ENCODE measurements at regions not wholly inside any gene's neighbourhood (a gene's known extent, or its start where the extent isn't known, plus 50 kb on each side); places are given as distances from the start of the nearest gene placed in this dataset.
"Not testable (repeated sequence)": the region's sequence is repeated elsewhere in the genome, so short reads cannot be mapped to it uniquely, and the experiment has no call there.

DNA sequence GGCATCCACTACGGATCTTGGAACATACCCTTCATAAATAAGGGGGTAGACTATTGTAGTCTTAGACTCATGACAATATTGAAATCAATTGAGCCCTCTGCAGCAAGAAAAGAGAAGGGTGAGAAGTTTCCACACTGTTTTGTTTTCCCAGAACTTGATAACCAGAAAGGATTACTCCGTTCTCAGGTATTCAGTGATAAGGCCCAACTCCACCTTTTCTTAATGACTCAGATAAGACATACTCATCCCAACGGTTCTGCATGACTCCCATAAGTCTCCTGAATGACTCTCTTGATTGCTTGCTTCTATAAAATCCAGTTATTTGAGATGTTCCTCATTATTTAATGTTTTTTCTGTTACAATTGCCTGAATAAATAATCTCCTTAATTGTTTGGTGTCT is 111.7 kb downstream of the PABPC4L start:
- POLR2A ChIA-PET, result no interaction called here
- H3K4me3 Mint-ChIP-seq, result no peak overlapping the region
- H3K36me3 ChIP-seq (ENCODE audit: insufficient read depth, low read length), result no peaks in the 10 kb centered on the region
- no peaks in the 10 kb centered on the region for H3K9me3 Mint-ChIP-seq
- H3K9me3 ChIP-seq (ENCODE audit: control insufficient read depth in 1 of 2, insufficient read depth in 1 of 2, low read length in 2 of 2), result no peaks in the 10 kb centered on the region
- no peak overlapping the region for H3K4me3 ChIP-seq (ENCODE audit: low read length)
- H3K27me3 ChIP-seq (ENCODE audit: control insufficient read depth in 1 of 2, insufficient read depth in 2 of 2, low read length in 2 of 2), result no peaks in the 10 kb centered on the region
- no peaks in the 10 kb centered on the region for H3K27me3 Mint-ChIP-seq
- H3K27ac ChIP-seq (ENCODE audit: low read depth in 1 of 2, low read length in 2 of 2), result no peak overlapping the region
- intact Hi-C loops (cut with DNase I, micrococcal nuclease), result no loop called here
- DNase-seq (no peak), ATAC-seq (ENCODE audit: poor library complexity) (no peak)
- no peaks in the 10 kb centered on the region for H3K4me1 ChIP-seq (ENCODE audit: insufficient read depth, low read length)
- no peak overlapping the region for H3K27ac Mint-ChIP-seq
- no peaks in the 10 kb centered on the region for H3K36me3 Mint-ChIP-seq (ENCODE audit: low read depth)
- TF ChIP-seq, protein P1, sequence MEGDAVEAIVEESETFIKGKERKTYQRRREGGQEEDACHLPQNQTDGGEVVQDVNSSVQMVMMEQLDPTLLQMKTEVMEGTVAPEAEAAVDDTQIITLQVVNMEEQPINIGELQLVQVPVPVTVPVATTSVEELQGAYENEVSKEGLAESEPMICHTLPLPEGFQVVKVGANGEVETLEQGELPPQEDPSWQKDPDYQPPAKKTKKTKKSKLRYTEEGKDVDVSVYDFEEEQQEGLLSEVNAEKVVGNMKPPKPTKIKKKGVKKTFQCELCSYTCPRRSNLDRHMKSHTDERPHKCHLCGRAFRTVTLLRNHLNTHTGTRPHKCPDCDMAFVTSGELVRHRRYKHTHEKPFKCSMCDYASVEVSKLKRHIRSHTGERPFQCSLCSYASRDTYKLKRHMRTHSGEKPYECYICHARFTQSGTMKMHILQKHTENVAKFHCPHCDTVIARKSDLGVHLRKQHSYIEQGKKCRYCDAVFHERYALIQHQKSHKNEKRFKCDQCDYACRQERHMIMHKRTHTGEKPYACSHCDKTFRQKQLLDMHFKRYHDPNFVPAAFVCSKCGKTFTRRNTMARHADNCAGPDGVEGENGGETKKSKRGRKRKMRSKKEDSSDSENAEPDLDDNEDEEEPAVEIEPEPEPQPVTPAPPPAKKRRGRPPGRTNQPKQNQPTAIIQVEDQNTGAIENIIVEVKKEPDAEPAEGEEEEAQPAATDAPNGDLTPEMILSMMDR (IDR thresholded peaks at IDR 0.05), result no peak
- CTCF ChIA-PET, result no interaction called here
- H3K4me1 Mint-ChIP-seq (ENCODE audit: low read depth), result no peaks in the 10 kb centered on the region

DNA sequence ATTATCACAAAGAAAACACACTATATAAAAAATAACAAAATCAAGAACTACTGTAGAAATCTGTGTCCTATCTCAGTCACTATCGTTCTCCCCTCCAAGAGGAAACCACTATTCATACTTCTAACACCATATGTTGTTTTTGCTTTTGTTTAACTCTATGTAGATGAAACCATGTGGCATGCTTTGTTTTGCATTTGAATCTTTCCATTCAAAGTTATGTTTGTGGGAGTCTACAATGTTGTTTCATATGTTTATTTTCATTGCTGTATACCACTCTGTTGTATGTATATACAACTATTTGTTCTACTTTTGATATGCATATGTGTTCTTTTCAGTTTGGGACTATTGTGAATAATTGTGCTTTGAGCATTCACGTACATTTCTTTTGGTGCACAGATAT is 116.1 kb downstream of the PABPC4L start:
- no peak overlapping the region for H3K4me3 Mint-ChIP-seq
- ChIA-PET POLR2A (no interaction called here), CTCF (no interaction called here)
- H3K9me3 ChIP-seq (ENCODE audit: control insufficient read depth in 1 of 2, insufficient read depth in 1 of 2, low read length in 2 of 2), result no peaks in the 10 kb centered on the region
- no peaks in the 10 kb centered on the region for H3K27me3 ChIP-seq (ENCODE audit: control insufficient read depth in 1 of 2, insufficient read depth in 2 of 2, low read length in 2 of 2)
- TF ChIP-seq, protein P1 (IDR thresholded peaks at IDR 0.05), result no peak
- no peaks in the 10 kb centered on the region for H3K36me3 Mint-ChIP-seq (ENCODE audit: low read depth)
- H3K36me3 ChIP-seq (ENCODE audit: insufficient read depth, low read length), result no peaks in the 10 kb centered on the region
- no peak overlapping the region for H3K4me3 ChIP-seq (ENCODE audit: low read length)
- H3K9me3 Mint-ChIP-seq, result peaks cover 2% of the 10 kb centered on the region
- ATAC-seq (ENCODE audit: poor library complexity) (no peak), DNase-seq (no peak)
- H3K27ac ChIP-seq (ENCODE audit: low read depth in 1 of 2, low read length in 2 of 2), result no peak overlapping the region
- no peaks in the 10 kb centered on the region for H3K27me3 Mint-ChIP-seq
- H3K27ac Mint-ChIP-seq, result no peak overlapping the region
- no peaks in the 10 kb centered on the region for H3K4me1 ChIP-seq (ENCODE audit: insufficient read depth, low read length)
- H3K4me1 Mint-ChIP-seq (ENCODE audit: low read depth), result no peaks in the 10 kb centered on the region
- intact Hi-C loops (cut with DNase I, micrococcal nuclease), result no loop called here

DNA sequence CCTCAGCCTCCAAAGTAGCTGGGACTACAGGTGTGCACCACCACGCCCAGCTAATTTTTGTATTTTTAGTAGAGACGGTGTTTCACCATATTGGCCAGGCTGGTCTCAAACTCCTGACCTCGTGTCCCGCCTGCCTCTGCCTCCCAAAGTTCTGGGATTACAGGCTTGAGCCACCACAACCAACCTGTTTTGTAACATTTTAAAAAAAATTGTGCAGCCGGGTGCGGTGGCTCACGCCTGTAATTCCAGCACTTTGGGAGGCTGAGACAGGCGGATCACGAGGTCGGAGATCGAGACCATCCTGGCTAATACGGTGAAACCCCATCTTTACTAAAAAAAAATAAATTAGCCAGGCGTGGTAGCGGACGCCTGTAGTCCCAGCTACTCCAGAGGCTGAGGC is 122.5 kb downstream of the PABPC4L start:
- H3K27ac Mint-ChIP-seq; H3K36me3 Mint-ChIP-seq (ENCODE audit: low read depth); H3K9me3 Mint-ChIP-seq; intact Hi-C loops (cut with DNase I, micrococcal nuclease); H3K4me3 ChIP-seq (ENCODE audit: low read length); H3K27ac ChIP-seq (ENCODE audit: low read depth in 1 of 2, low read length in 2 of 2); ATAC-seq (ENCODE audit: poor library complexity); POLR2A ChIA-PET; DNase-seq; H3K36me3 ChIP-seq (ENCODE audit: insufficient read depth, low read length); H3K9me3 ChIP-seq (ENCODE audit: control insufficient read depth in 1 of 2, insufficient read depth in 1 of 2, low read length in 2 of 2); H3K4me3 Mint-ChIP-seq; CTCF ChIA-PET; H3K4me1 ChIP-seq (ENCODE audit: insufficient read depth, low read length); H3K4me1 Mint-ChIP-seq (ENCODE audit: low read depth); H3K27me3 Mint-ChIP-seq; H3K27me3 ChIP-seq (ENCODE audit: control insufficient read depth in 1 of 2, insufficient read depth in 2 of 2, low read length in 2 of 2): not testable (repeated sequence)

DNA sequence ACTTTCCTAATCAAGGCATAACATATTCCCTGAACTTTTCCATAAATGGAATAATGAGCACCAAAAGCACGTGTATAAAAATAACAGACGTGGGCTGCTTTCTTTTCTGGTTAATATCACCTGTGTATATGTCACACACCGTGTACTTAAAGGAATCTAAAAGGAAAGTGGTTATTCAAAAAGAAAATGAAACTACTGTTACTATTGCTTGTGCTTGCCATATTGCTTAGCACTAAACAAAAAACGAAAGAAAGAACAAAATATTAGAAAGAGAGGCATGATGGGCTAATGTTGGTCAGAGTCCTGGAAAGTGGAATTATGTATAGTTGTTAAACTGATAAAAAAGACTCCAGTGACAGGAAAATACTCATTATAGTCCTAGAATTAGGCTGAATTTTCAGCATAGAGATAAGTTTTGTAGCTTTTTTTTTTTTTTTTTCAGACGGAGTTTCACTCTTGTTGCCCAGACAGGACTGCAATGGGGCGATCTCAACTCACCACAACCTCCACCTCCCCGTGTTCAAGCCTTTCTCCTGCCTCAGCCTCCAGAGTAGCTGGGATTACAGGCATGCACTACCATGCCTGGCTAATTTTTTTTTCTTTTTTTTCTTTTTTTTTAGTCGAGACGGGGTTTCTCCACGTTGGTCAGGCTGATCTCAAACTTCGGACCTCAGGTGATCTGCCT is 123.2 kb downstream of the PABPC4L start:
- Histone ChIP-seq H3K4me1 (ENCODE audit: insufficient read depth, low read length) (no peaks in the 10 kb centered on the region), H3K27ac (ENCODE audit: low read depth in 1 of 2, low read length in 2 of 2) (no peak overlapping the region), H3K36me3 (ENCODE audit: insufficient read depth, low read length) (no peaks in the 10 kb centered on the region), H3K9me3 (ENCODE audit: control insufficient read depth in 1 of 2, insufficient read depth in 1 of 2, low read length in 2 of 2) (peaks cover 0 to 11% of the 10 kb centered on the region in 2 experiments), H3K27me3 (ENCODE audit: control insufficient read depth in 1 of 2, insufficient read depth in 2 of 2, low read length in 2 of 2) (no peaks in the 10 kb centered on the region), H3K4me3 (ENCODE audit: low read length) (no peak overlapping the region)
- ATAC-seq (ENCODE audit: poor library complexity) (no peak), DNase-seq (no peak)
- H3K27me3 Mint-ChIP-seq, result no peaks in the 10 kb centered on the region
- intact Hi-C loops (cut with DNase I, micrococcal nuclease), result no loop called here
- H3K4me3 Mint-ChIP-seq, result no peak overlapping the region
- peaks cover 2% of the 10 kb centered on the region for H3K9me3 Mint-ChIP-seq
- POLR2A ChIA-PET, result no interaction called here
- TF ChIP-seq, protein P1 (IDR thresholded peaks at IDR 0.05), result no peak
- CTCF ChIA-PET, result no interaction called here
- no peaks in the 10 kb centered on the region for H3K36me3 Mint-ChIP-seq (ENCODE audit: low read depth)
- no peak overlapping the region for H3K27ac Mint-ChIP-seq
- no peaks in the 10 kb centered on the region for H3K4me1 Mint-ChIP-seq (ENCODE audit: low read depth)
